K562 (cell line): ENCODE measurements at regions not wholly inside any gene's neighbourhood (a gene's known extent, or its start where the extent isn't known, plus 50 kb on each side); places are given as distances from the start of the nearest gene placed in this dataset.

Experiments used
- CREB3L1 ChIP-seq: fragments of 450-650 bp; IDR thresholded peaks from 2 replicates; pipeline ENCODE4 v1.6.1; 2014; ENCODE audit warnings: low read depth, mild to moderate bottlenecking, moderate library complexity, borderline replicate concordance
- DEAF1 ChIP-seq: fragments of 450-650 bp; formaldehyde crosslinking; IDR thresholded peaks from 2 replicates; pipeline ENCODE4 v1.4.0; 2020; ENCODE audit warnings: mild to moderate bottlenecking, moderate library complexity
- DMBX1 ChIP-seq: fragments of 250-450 bp; sonication (Bioruptor Pico); IDR thresholded peaks from 2 replicates; pipeline ENCODE4 v1.8.0; 2022; ENCODE audit warnings: inconsistent platforms, mild to moderate bottlenecking, moderate library complexity, borderline replicate concordance
- GABPB2 ChIP-seq: fragments of 250-450 bp; sonication (Bioruptor Pico); conservative IDR thresholded peaks from 2 replicates; pipeline ENCODE4 v1.5.1; 2021; ENCODE audit warnings: mild to moderate bottlenecking
- MXI1 ChIP-seq: IDR thresholded peaks from 2 replicates; pipeline ENCODE4 v1.6.1; 2011; ENCODE audit warnings: low read depth, mild to moderate bottlenecking, improper control_type of control experiment, low read length
- PATZ1 ChIP-seq: fragments of 250-450 bp; sonication (Bioruptor Pico); IDR thresholded peaks from 2 replicates; pipeline ENCODE4 v1.5.0; 2020; ENCODE audit warnings: mild to moderate bottlenecking, borderline replicate concordance
- POLR2AphosphoS5 ChIP-seq: IDR thresholded peaks from 2 replicates; pipeline ENCODE4 v1.6.1; 2011; ENCODE audit warnings: mild to moderate bottlenecking, low read depth, low read length, moderate library complexity; ENCODE audit not compliant: control insufficient read depth, insufficient read depth
- RBM34 ChIP-seq: fragments of 200-400 bp; formaldehyde crosslinking; IDR thresholded peaks from 2 replicates; pipeline ENCODE4 v1.6.1; 2018; ENCODE audit warnings: low read length, borderline replicate concordance; ENCODE audit not compliant: insufficient read depth
- SAFB ChIP-seq: fragments of 200-400 bp; formaldehyde crosslinking; IDR thresholded peaks from 2 replicates; pipeline ENCODE4 v1.6.1; 2017; ENCODE audit warnings: low read depth, low read length, borderline replicate concordance
- TEAD1 ChIP-seq, 2 experiments: fragments of 450-650 bp in 1 of 2; sonication (generic) in 1 of 2; formaldehyde crosslinking; IDR thresholded peaks; 2 replicates each; pipeline versions ENCODE4 v1.4.0 to v1.8.0; 2020 to 2022; ENCODE audit warnings: mild to moderate bottlenecking in 2 of 2, missing genetic modification reagents in 1 of 2
- ZNF212 ChIP-seq: fragments of 450-650 bp; formaldehyde crosslinking; IDR thresholded peaks from 2 replicates; pipeline ENCODE4 v1.4.0; 2020; ENCODE audit warnings: mild to moderate bottlenecking
- ZNF217 ChIP-seq: sonication (generic); formaldehyde crosslinking; IDR thresholded peaks from 2 replicates; pipeline ENCODE4 v1.8.0; 2022; ENCODE audit warnings: mild to moderate bottlenecking, missing genetic modification reagents
- ZNF655 ChIP-seq: fragments of 250-450 bp; sonication (Bioruptor Pico); IDR thresholded peaks from 2 replicates; pipeline ENCODE4 v1.5.0; 2021
- ZNF717 ChIP-seq: fragments of 250-450 bp; sonication (Bioruptor Pico); IDR thresholded peaks from 2 replicates; pipeline ENCODE4 v1.5.0; 2021
- ZNF785 ChIP-seq: fragments of 250-450 bp; sonication (Bioruptor Pico); IDR thresholded peaks from 2 replicates; pipeline ENCODE4 v1.4.0; 2020; ENCODE audit warnings: mild to moderate bottlenecking

GRCh38 chr20:48463096-48463720, 364.6 kb downstream of the PREX1 start (continued):
- no peak for TF ChIP-seq ZNF655 (CRISPR knock-in tag)
- no peak for TF ChIP-seq TEAD1 (CRISPR knock-in tag; IDR thresholded peaks at IDR 0.05)
- no peak for TF ChIP-seq ZNF212 (CRISPR knock-in tag)
- no peak for TF ChIP-seq GABPB2 (CRISPR knock-in tag)
- TF ChIP-seq RBM34: no peak
- no peak for TF ChIP-seq ZNF785 (CRISPR knock-in tag)
- no peak for TF ChIP-seq PATZ1 (CRISPR knock-in tag)
- TF ChIP-seq MXI1: no peak
- TF ChIP-seq POLR2AphosphoS5: no peak
- no peak for TF ChIP-seq DMBX1 (CRISPR knock-in tag)
- no peak for TF ChIP-seq ZNF717
- no peak for TF ChIP-seq DEAF1 (CRISPR knock-in tag)
- TF ChIP-seq ZNF217 (CRISPR knock-in tag): no peak
- TF ChIP-seq CREB3L1: no peak
- TF ChIP-seq SAFB: no peak
